GM23338 (cell line): ENCODE measurements at regions not wholly inside any gene's neighbourhood (a gene's known extent, or its start where the extent isn't known, plus 50 kb on each side); places are given as distances from the start of the nearest gene placed in this dataset.

Experiments used
- ATAC-seq: fragments of 200-7000 bp; cut with Tn5 transposase; 3 replicates; pipeline ENCODE4 v1.9.1; 2020
- DNase-seq: peaks from one replicate; pipeline ENCODE4 v3.0.0-alpha.2; 2015; ENCODE audit warnings: low spot score
- H2AFZ ChIP-seq: fragments of 200-600 bp; sonication (generic); 2 replicates; pipeline ENCODE4 v1.8.0; 2016; ENCODE audit warnings: antibody characterized with exemption, mild to moderate bottlenecking, moderate library complexity
- H3F3A ChIP-seq: fragments of 200-600 bp; sonication (generic); replicated peaks from 2 replicates; pipeline ENCODE4 v1.8.0; 2017; ENCODE audit warnings: antibody characterized with exemption, mixed run types, low read depth
- H3K27ac ChIP-seq: fragments of 200-600 bp; sonication (generic); 2 replicates; pipeline ENCODE4 v1.6.1; 2016; ENCODE audit warnings: low read depth
- H3K27me3 ChIP-seq: fragments of 200-600 bp; sonication (generic); 2 replicates; pipeline ENCODE4 v1.8.0; 2016; ENCODE audit warnings: mild to moderate bottlenecking, mixed run types, moderate library complexity; ENCODE audit not compliant: insufficient read depth
- H3K36me3 ChIP-seq: fragments of 200-600 bp; sonication (generic); 2 replicates; pipeline ENCODE4 v1.8.0; 2016; ENCODE audit warnings: mild to moderate bottlenecking; ENCODE audit not compliant: insufficient read depth
- H3K4me1 ChIP-seq: fragments of 200-600 bp; sonication (generic); 2 replicates; pipeline ENCODE4 v1.8.0; 2016; ENCODE audit warnings: mild to moderate bottlenecking, moderate library complexity; ENCODE audit not compliant: insufficient read depth
- H3K4me2 ChIP-seq: fragments of 200-600 bp; sonication (generic); 2 replicates; pipeline ENCODE4 v1.7.1; 2017; ENCODE audit warnings: mixed run types
- H3K4me3 ChIP-seq: fragments of 200-600 bp; sonication (generic); 2 replicates; pipeline ENCODE4 v1.6.1; 2016; ENCODE audit warnings: mixed run types
- H3K79me2 ChIP-seq: fragments of 200-600 bp; sonication (generic); replicated peaks from 2 replicates; pipeline ENCODE4 v1.8.0; 2017; ENCODE audit warnings: mild to moderate bottlenecking; ENCODE audit not compliant: insufficient read depth
- H3K9me2 ChIP-seq: fragments of 200-600 bp; sonication (generic); 2 replicates; pipeline ENCODE4 v1.8.0; 2017; ENCODE audit not compliant: insufficient read depth
- H4K20me1 ChIP-seq: fragments of 200-600 bp; sonication (generic); replicated peaks from 2 replicates; pipeline ENCODE4 v1.8.0; 2017; ENCODE audit warnings: mild to moderate bottlenecking; ENCODE audit not compliant: insufficient read depth
- H3K27ac Mint-ChIP-seq: 2 replicates; pipeline ENCODE4 v1.8.0; 2020; ENCODE audit warnings: inconsistent platforms, mild to moderate bottlenecking, moderate library complexity, mixed read lengths
- H3K27me3 Mint-ChIP-seq: 3 replicates; pipeline ENCODE4 v1.8.0; 2022; ENCODE audit warnings: low read depth, mild to moderate bottlenecking, moderate library complexity, mixed read lengths, inconsistent platforms; ENCODE audit not compliant: insufficient read depth, poor library complexity
- H3K36me3 Mint-ChIP-seq: 3 replicates; pipeline ENCODE4 v1.8.0; 2021; ENCODE audit warnings: low read depth, mild to moderate bottlenecking, inconsistent platforms, moderate library complexity, mixed read lengths
- H3K4me1 Mint-ChIP-seq: 3 replicates; pipeline ENCODE4 v1.8.0; 2020; ENCODE audit warnings: mild to moderate bottlenecking, inconsistent platforms, mixed read lengths
- H3K4me3 Mint-ChIP-seq: 3 replicates; pipeline ENCODE4 v1.8.0; 2021; ENCODE audit warnings: moderate library complexity, mild to moderate bottlenecking, inconsistent platforms, mixed read lengths
- H3K9me3 Mint-ChIP-seq: 3 replicates; pipeline ENCODE4 v1.8.0; 2020; ENCODE audit warnings: moderate library complexity, mild to moderate bottlenecking, inconsistent platforms, mixed read lengths
- CREB1 ChIP-seq: fragments of 250-450 bp; sonication (Bioruptor Pico); IDR thresholded peaks from 2 replicates; pipeline ENCODE4 v1.5.0; 2020; ENCODE audit warnings: low read depth, mild to moderate bottlenecking, moderate library complexity
- EZH2 ChIP-seq: fragments of 200-600 bp; sonication (generic); IDR thresholded peaks from one replicate; pipeline ENCODE4 v1.8.0; 2017; ENCODE audit warnings: antibody characterized with exemption, mild to moderate bottlenecking, low read depth; ENCODE audit not compliant: unreplicated experiment
- EZH2phosphoT487 ChIP-seq: fragments of 200-600 bp; sonication (generic); IDR thresholded peaks from one replicate; pipeline ENCODE4 v1.8.1; 2018; ENCODE audit warnings: antibody characterized with exemption; ENCODE audit not compliant: unreplicated experiment
- JUNB ChIP-seq: IDR thresholded peaks from one replicate; pipeline ENCODE4 v1.6.1; 2016; ENCODE audit warnings: antibody characterized with exemption; ENCODE audit not compliant: unreplicated experiment
- NANOG ChIP-seq: IDR thresholded peaks from 2 replicates; pipeline ENCODE4 v1.6.1; 2016; ENCODE audit warnings: antibody characterized with exemption, borderline replicate concordance
- POLR2AphosphoS5 ChIP-seq: IDR thresholded peaks from 2 replicates; pipeline ENCODE4 v1.6.1; 2016; ENCODE audit warnings: antibody characterized with exemption, low read depth
- STAT1 ChIP-seq: IDR thresholded peaks from one replicate; pipeline ENCODE4 v1.6.1; 2016; ENCODE audit warnings: antibody characterized with exemption; ENCODE audit not compliant: unreplicated experiment
- ZNF114 ChIP-seq: fragments of 250-450 bp; sonication (Bioruptor Pico); IDR thresholded peaks from 2 replicates; pipeline ENCODE4 v1.5.0; 2020; ENCODE audit warnings: mild to moderate bottlenecking, moderate library complexity
- ZNF331 ChIP-seq: fragments of 250-450 bp; sonication (Bioruptor Pico); IDR thresholded peaks from 2 replicates; pipeline ENCODE4 v1.5.0; 2020; ENCODE audit warnings: low read depth, mild to moderate bottlenecking, moderate library complexity
- ZNF462 ChIP-seq: fragments of 250-450 bp; sonication (Bioruptor Pico); IDR thresholded peaks from 2 replicates; pipeline ENCODE4 v1.5.0; 2020; ENCODE audit warnings: mild to moderate bottlenecking, moderate library complexity
- TF ChIP-seq, protein P1 (sequence below): IDR thresholded peaks from one replicate; pipeline ENCODE4 v1.6.1; 2018; ENCODE audit warnings: antibody characterized with exemption; ENCODE audit not compliant: unreplicated experiment
- TF ChIP-seq, protein P2 (sequence below): IDR thresholded peaks from 2 replicates; pipeline ENCODE4 v1.6.1; 2016; ENCODE audit warnings: antibody characterized with exemption
- TF ChIP-seq, protein P3 (sequence below), 2 experiments: fragments of 200-600 bp in 1 of 2; sonication (generic) in 1 of 2; conservative IDR thresholded peaks; 2 replicates each; pipeline versions ENCODE4 v1.5.1 to v1.6.1; 2016 to 2017; ENCODE audit warnings: antibody characterized with exemption in 2 of 2, low read depth in 2 of 2, mild to moderate bottlenecking in 2 of 2, moderate library complexity in 1 of 2

DNA sequence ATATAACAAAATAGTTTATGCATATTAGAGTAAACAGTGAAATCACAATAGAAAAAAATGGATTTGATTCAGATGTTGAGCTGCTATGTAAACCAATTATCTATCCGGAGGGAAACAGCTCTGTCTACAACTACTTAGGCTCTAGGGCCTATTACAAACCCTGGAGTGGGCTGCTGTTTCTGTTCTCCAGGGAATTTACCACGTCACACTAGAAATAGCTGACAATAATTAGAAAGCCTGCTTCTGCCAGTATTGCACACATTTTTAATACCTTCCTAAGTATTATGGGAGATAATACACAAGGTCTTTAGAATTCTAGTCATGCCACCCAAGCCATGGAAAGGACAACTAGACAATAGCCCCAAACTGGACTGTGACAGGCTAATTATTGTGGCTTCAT, 411.1 kb downstream of the FIGN start (continued):
- no peak for TF ChIP-seq JUNB
- no peak for TF ChIP-seq STAT1
- no peak for TF ChIP-seq ZNF331 (CRISPR knock-in tag)

GRCh38 chr2:163319006-163319405, 416.8 kb downstream of the FIGN start:
- Histone ChIP-seq H3K27me3 (no peaks in the 10 kb centered on the region), H3K4me2 (no peak overlapping the region), H2AFZ (no peak overlapping the region), H3K4me3 (no peak overlapping the region), H3K4me1 (no peaks in the 10 kb centered on the region), H3K79me2 (no peaks in the 10 kb centered on the region), H3F3A (no peaks in the 10 kb centered on the region), H4K20me1 (no peaks in the 10 kb centered on the region), H3K9me2 (0 out of 2 replicates have a peak, but pooled peaks cover 5% of the 10 kb centered on the region), H3K27ac (no peak overlapping the region), H3K36me3 (no peaks in the 10 kb centered on the region)
- no peak for DNase-seq
- ATAC-seq: no peak
- Mint-ChIP-seq H3K4me1 (no peaks in the 10 kb centered on the region), H3K36me3 (no peaks in the 10 kb centered on the region), H3K4me3 (no peak overlapping the region), H3K27me3 (no peaks in the 10 kb centered on the region), H3K27ac (no peak overlapping the region), H3K9me3 (peaks cover 6% of the 10 kb centered on the region; the same call in 2 of the 3 replicates)
- TF ChIP-seq POLR2AphosphoS5 (no peak), JUNB (no peak), NANOG (no peak), EZH2 (no peak), EZH2phosphoT487 (no peak), ZNF331 (CRISPR knock-in tag) (no peak), ZNF114 (CRISPR knock-in tag) (no peak), STAT1 (no peak), ZNF462 (CRISPR knock-in tag) (no peak), CREB1 (CRISPR knock-in tag) (no peak)
- TF ChIP-seq, protein P1, sequence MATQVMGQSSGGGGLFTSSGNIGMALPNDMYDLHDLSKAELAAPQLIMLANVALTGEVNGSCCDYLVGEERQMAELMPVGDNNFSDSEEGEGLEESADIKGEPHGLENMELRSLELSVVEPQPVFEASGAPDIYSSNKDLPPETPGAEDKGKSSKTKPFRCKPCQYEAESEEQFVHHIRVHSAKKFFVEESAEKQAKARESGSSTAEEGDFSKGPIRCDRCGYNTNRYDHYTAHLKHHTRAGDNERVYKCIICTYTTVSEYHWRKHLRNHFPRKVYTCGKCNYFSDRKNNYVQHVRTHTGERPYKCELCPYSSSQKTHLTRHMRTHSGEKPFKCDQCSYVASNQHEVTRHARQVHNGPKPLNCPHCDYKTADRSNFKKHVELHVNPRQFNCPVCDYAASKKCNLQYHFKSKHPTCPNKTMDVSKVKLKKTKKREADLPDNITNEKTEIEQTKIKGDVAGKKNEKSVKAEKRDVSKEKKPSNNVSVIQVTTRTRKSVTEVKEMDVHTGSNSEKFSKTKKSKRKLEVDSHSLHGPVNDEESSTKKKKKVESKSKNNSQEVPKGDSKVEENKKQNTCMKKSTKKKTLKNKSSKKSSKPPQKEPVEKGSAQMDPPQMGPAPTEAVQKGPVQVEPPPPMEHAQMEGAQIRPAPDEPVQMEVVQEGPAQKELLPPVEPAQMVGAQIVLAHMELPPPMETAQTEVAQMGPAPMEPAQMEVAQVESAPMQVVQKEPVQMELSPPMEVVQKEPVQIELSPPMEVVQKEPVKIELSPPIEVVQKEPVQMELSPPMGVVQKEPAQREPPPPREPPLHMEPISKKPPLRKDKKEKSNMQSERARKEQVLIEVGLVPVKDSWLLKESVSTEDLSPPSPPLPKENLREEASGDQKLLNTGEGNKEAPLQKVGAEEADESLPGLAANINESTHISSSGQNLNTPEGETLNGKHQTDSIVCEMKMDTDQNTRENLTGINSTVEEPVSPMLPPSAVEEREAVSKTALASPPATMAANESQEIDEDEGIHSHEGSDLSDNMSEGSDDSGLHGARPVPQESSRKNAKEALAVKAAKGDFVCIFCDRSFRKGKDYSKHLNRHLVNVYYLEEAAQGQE: no peak
- TF ChIP-seq, protein P2, sequence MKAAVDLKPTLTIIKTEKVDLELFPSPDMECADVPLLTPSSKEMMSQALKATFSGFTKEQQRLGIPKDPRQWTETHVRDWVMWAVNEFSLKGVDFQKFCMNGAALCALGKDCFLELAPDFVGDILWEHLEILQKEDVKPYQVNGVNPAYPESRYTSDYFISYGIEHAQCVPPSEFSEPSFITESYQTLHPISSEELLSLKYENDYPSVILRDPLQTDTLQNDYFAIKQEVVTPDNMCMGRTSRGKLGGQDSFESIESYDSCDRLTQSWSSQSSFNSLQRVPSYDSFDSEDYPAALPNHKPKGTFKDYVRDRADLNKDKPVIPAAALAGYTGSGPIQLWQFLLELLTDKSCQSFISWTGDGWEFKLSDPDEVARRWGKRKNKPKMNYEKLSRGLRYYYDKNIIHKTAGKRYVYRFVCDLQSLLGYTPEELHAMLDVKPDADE: no peak
- TF ChIP-seq, protein P3, sequence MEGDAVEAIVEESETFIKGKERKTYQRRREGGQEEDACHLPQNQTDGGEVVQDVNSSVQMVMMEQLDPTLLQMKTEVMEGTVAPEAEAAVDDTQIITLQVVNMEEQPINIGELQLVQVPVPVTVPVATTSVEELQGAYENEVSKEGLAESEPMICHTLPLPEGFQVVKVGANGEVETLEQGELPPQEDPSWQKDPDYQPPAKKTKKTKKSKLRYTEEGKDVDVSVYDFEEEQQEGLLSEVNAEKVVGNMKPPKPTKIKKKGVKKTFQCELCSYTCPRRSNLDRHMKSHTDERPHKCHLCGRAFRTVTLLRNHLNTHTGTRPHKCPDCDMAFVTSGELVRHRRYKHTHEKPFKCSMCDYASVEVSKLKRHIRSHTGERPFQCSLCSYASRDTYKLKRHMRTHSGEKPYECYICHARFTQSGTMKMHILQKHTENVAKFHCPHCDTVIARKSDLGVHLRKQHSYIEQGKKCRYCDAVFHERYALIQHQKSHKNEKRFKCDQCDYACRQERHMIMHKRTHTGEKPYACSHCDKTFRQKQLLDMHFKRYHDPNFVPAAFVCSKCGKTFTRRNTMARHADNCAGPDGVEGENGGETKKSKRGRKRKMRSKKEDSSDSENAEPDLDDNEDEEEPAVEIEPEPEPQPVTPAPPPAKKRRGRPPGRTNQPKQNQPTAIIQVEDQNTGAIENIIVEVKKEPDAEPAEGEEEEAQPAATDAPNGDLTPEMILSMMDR (conservative IDR thresholded peaks at IDR 0.05; ENCODE audit: low read depth in 2 of 2): no peak
